HepG2 (cell line): ENCODE measurements at regions not wholly inside any gene's neighbourhood (a gene's known extent, or its start where the extent isn't known, plus 50 kb on each side); places are given as distances from the start of the nearest gene placed in this dataset.
A peak's percentile ranks its signal among the peaks of the same experiment; 100 is the strongest.

Experiments used
- CCDC6 ChIP-seq: sonication (generic); formaldehyde crosslinking; IDR thresholded peaks from 2 replicates; pipeline ENCODE4 v1.8.1; 2022; ENCODE audit warnings: mild to moderate bottlenecking, missing genetic modification reagents, moderate library complexity
- CEBPZ ChIP-seq: IDR thresholded peaks from 2 replicates; pipeline ENCODE4 v1.6.1; 2012; ENCODE audit warnings: low read length, improper control_type of control experiment
- CTCF ChIP-seq: sonication (generic); formaldehyde crosslinking; IDR thresholded peaks from 2 replicates; pipeline ENCODE4 v1.5.0; 2020; ENCODE audit warnings: mild to moderate bottlenecking, missing genetic modification reagents, moderate library complexity
- ETS1 ChIP-seq: sonication (generic); formaldehyde crosslinking; IDR thresholded peaks from 2 replicates; pipeline ENCODE4 v1.4.0; 2020; ENCODE audit warnings: missing genetic modification reagents
- PAWR ChIP-seq: sonication (generic); formaldehyde crosslinking; IDR thresholded peaks from 2 replicates; pipeline ENCODE4 v1.4.0; 2020; ENCODE audit warnings: missing genetic modification reagents, mild to moderate bottlenecking, borderline replicate concordance
- RBM22 ChIP-seq: fragments of 200-400 bp; formaldehyde crosslinking; optimal IDR thresholded peaks from 2 replicates; pipeline ENCODE3; 2017; ENCODE audit warnings: mild to moderate bottlenecking, low read length, moderate library complexity
- SOX13 ChIP-seq, 3 experiments: fragments of 450-650 bp in 1 of 3; sonication (generic) in 1 of 3; formaldehyde crosslinking in 1 of 3; IDR thresholded peaks in 2 of 3; conservative IDR thresholded peaks in 1 of 3; 2 replicates each; pipeline versions ENCODE4 v1.5.0 to v1.6.1; 2016 to 2020; ENCODE audit warnings: antibody characterized with exemption in 1 of 3, mild to moderate bottlenecking in 1 of 3, missing compliant biosample characterization in 1 of 3, missing genetic modification reagents in 1 of 3, moderate library complexity in 1 of 3
- YEATS2 ChIP-seq: sonication (generic); formaldehyde crosslinking; IDR thresholded peaks from 2 replicates; pipeline ENCODE4 v1.4.0; 2020; ENCODE audit warnings: missing genetic modification reagents, borderline replicate concordance
- ZBTB7B ChIP-seq: sonication (generic); formaldehyde crosslinking; IDR thresholded peaks from 2 replicates; pipeline ENCODE4 v1.4.0; 2020; ENCODE audit warnings: missing genetic modification reagents
- ZFP41 ChIP-seq: sonication (generic); formaldehyde crosslinking; IDR thresholded peaks from 2 replicates; pipeline ENCODE4 v1.4.0; 2020; ENCODE audit warnings: mild to moderate bottlenecking, missing genetic modification reagents, borderline replicate concordance
- ZHX1 ChIP-seq: sonication (generic); formaldehyde crosslinking; IDR thresholded peaks from 2 replicates; pipeline ENCODE4 v1.8.1; 2022; ENCODE audit warnings: low read depth, mild to moderate bottlenecking, missing genetic modification reagents
- ZNF609 ChIP-seq: sonication (generic); formaldehyde crosslinking; IDR thresholded peaks from 2 replicates; pipeline ENCODE4 v1.4.0; 2020; ENCODE audit warnings: mild to moderate bottlenecking, missing genetic modification reagents, borderline replicate concordance

- TF ChIP-seq ZFP41 (no peak), CCDC6 (CRISPR knock-in tag) (no peak), ZBTB7B (CRISPR knock-in tag) (no peak), CEBPZ (no peak), RBM22 (no peak), PAWR (CRISPR knock-in tag) (no peak), CTCF (CRISPR knock-in tag) (peak; percentile 97), ETS1 (CRISPR knock-in tag) (no peak), ZHX1 (CRISPR knock-in tag) (no peak), SOX13 (IDR thresholded peaks at IDR 0.05) (no peak), SOX13 (CRISPR knock-in tag; conservative IDR thresholded peaks at IDR 0.05 in 1 of 2, IDR thresholded peaks at IDR 0.05 in 1 of 2) (0 out of 4 replicates have a peak, but pooled peaks of 1 of the 2 experiments have one; percentile 11), YEATS2 (CRISPR knock-in tag) (peak; percentile 24; the same call in 1 of the 2 replicates), ZNF609 (CRISPR knock-in tag) (no peak)
Measured at GRCh38 chr6:16964553-16965499, 137.0 kb upstream of the STMND1 start (continued).
